ENCODE measurements at regions not wholly inside any gene's neighbourhood (a gene's known extent, or its start where the extent isn't known, plus 50 kb on each side); places are given as distances from the start of the nearest gene placed in this dataset.

DNA sequence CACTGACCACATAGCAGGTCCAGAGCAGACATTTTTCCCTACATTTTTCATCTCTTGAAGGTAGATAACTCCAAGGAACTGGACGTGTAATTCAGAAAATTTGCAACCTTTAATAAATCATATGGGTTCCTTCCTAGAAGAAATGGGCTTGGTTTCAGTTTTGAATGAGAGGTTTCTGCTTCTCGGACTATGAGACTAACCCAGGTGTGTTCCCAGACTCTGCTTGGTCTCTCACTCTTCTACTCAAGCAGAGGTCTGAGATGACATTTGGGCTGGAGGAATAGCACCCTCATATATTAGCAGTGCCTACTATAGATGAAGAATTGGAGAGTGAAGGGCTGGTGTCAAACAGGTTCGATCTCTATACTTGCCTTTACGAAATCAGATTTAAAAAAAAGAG, 231.2 kb downstream of the DOK5 start:
- Histone ChIP-seq H3K27me3 (peaks cover 9% of the 10 kb centered on the region), H3K27ac (no peak overlapping the region), H3K4me1 (no peaks in the 10 kb centered on the region), H3K36me3 (no peaks in the 10 kb centered on the region), H3K4me3 (no peak overlapping the region), H3K9me3 (no peaks in the 10 kb centered on the region)
- ATAC-seq: no peak
- WGBS, 2 donors (ENCODE audit: low coverage in 1 of 2): 58 to 70% methylated on average over 3 to 4 of the region's 4 CpGs
- TF ChIP-seq CTCF (IDR thresholded peaks at IDR 0.05) (no peak), POLR2AphosphoS5 (IDR thresholded peaks at IDR 0.05) (no peak), EP300 (IDR thresholded peaks at IDR 0.05) (no peak), POLR2A (IDR thresholded peaks at IDR 0.05) (no peak)

DNA sequence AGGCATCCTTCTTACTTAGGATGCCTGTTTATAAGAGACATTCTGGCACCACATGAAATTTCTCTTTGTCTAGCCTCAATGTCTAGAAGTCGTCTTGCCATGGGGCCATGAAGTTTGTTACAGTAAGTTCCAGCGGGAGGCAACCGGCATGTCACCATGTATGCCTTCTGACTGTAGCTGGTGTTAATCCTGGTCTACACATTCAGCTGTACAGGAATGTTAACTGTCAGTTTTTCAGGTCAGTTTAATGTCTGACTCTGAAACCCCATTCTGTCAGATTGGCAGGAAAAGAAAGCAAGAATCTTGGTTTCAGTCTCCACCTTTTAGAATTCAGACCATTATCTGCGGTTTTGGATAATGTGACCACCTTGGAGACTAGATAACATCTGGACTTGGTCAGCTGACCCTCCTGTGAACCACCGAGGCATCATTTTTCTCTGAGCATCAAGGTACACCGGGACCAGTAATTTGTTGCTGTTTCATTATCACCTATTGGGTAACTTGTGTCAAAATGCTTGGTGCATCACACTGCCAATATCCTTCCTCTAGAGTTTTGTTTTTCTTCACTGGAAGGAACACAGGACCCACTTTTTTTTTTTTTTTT, 228.7 kb downstream of the DOK5 start:
- ATAC-seq: no peak
- H3K36me3 ChIP-seq: no peaks in the 10 kb centered on the region
- no peak overlapping the region for H3K27ac ChIP-seq
- TF ChIP-seq POLR2AphosphoS5 (IDR thresholded peaks at IDR 0.05) (no peak), CTCF (IDR thresholded peaks at IDR 0.05) (no peak), POLR2A (IDR thresholded peaks at IDR 0.05) (no peak), EP300 (IDR thresholded peaks at IDR 0.05) (no peak)
- WGBS, 2 donors (ENCODE audit: low coverage in 1 of 2): 71 to 82% methylated on average over 4 to 6 of the region's 6 CpGs
- no peaks in the 10 kb centered on the region for H3K9me3 ChIP-seq
- no peaks in the 10 kb centered on the region for H3K4me1 ChIP-seq
- no peak overlapping the region for H3K4me3 ChIP-seq
- peaks cover 9% of the 10 kb centered on the region for H3K27me3 ChIP-seq

Small RNAs in the stretch of these regions (small RNA-seq; reads per million reads assigned to genes)
- 0 reads per million in 4 donors for gene RNU4ATAC7P
